ENCODE measurements at regions not wholly inside any gene's neighbourhood (a gene's known extent, or its start where the extent isn't known, plus 50 kb on each side); places are given as distances from the start of the nearest gene placed in this dataset.

GRCh38 chr1:106817575-106817974, 238.9 kb upstream of the PRMT6 start:
- no peak for DNase-seq

GRCh38 chr1:106831511-106831910, 225.0 kb upstream of the PRMT6 start:
- DNase-seq, result no peak

GRCh38 chr1:106836708-106837107, 219.8 kb upstream of the PRMT6 start:
- no peak for DNase-seq

- DNase-seq, result no peak
These were observed 213.0 kb upstream of the PRMT6 start for GRCh38 chr1:106843518-106843917.

GRCh38 chr1:106846656-106847055, 209.8 kb upstream of the PRMT6 start:
- DNase-seq, result no peak

GRCh38 chr1:106861110-106861509, 195.4 kb upstream of the PRMT6 start:
- DNase-seq, result no peak

GRCh38 chr1:106868828-106869227, 187.6 kb upstream of the PRMT6 start:
- no peak for DNase-seq

- no peak for DNase-seq
These were observed 180.9 kb upstream of the PRMT6 start for GRCh38 chr1:106875622-106876021.

GRCh38 chr1:106876384-106876783, 180.1 kb upstream of the PRMT6 start:
- no peak for DNase-seq

GRCh38 chr1:106879538-106879937, 176.9 kb upstream of the PRMT6 start:
- no peak for DNase-seq

- DNase-seq, result no peak
These were observed 176.2 kb upstream of the PRMT6 start for GRCh38 chr1:106880226-106880625.

- no peak for DNase-seq
These were observed 173.3 kb upstream of the PRMT6 start for GRCh38 chr1:106883208-106883607.

GRCh38 chr1:106889059-106889458, 167.4 kb upstream of the PRMT6 start:
- DNase-seq, result no peak

GRCh38 chr1:106889583-106889982, 166.9 kb upstream of the PRMT6 start:
- DNase-seq, result no peak

GRCh38 chr1:106897976-106898375, 158.5 kb upstream of the PRMT6 start:
- DNase-seq, result no peak

GRCh38 chr1:106899644-106900043, 156.8 kb upstream of the PRMT6 start:
- DNase-seq, result no peak

- no peak for DNase-seq
These were observed 148.7 kb upstream of the PRMT6 start for GRCh38 chr1:106907795-106908194.

GRCh38 chr1:106908689-106909088, 147.8 kb upstream of the PRMT6 start:
- DNase-seq, result no peak

GRCh38 chr1:106910798-106911197, 145.7 kb upstream of the PRMT6 start:
- no peak for DNase-seq

- DNase-seq, result no peak
These were observed 144.3 kb upstream of the PRMT6 start for GRCh38 chr1:106912131-106912530.

GRCh38 chr1:106921186-106921585, 135.3 kb upstream of the PRMT6 start:
- DNase-seq, result no peak

- DNase-seq, result no peak
These were observed 132.1 kb upstream of the PRMT6 start for GRCh38 chr1:106924360-106924759.

GRCh38 chr1:106925750-106926149, 130.7 kb upstream of the PRMT6 start:
- no peak for DNase-seq

GRCh38 chr1:106926803-106927582, 129.5 kb upstream of the PRMT6 start:
- DNase-seq, result no peak

- no peak for DNase-seq
These were observed 119.4 kb upstream of the PRMT6 start for GRCh38 chr1:106937104-106937503.
